ENCODE measurements at regions not wholly inside any gene's neighbourhood (a gene's known extent, or its start where the extent isn't known, plus 50 kb on each side); places are given as distances from the start of the nearest gene placed in this dataset.

DNA sequence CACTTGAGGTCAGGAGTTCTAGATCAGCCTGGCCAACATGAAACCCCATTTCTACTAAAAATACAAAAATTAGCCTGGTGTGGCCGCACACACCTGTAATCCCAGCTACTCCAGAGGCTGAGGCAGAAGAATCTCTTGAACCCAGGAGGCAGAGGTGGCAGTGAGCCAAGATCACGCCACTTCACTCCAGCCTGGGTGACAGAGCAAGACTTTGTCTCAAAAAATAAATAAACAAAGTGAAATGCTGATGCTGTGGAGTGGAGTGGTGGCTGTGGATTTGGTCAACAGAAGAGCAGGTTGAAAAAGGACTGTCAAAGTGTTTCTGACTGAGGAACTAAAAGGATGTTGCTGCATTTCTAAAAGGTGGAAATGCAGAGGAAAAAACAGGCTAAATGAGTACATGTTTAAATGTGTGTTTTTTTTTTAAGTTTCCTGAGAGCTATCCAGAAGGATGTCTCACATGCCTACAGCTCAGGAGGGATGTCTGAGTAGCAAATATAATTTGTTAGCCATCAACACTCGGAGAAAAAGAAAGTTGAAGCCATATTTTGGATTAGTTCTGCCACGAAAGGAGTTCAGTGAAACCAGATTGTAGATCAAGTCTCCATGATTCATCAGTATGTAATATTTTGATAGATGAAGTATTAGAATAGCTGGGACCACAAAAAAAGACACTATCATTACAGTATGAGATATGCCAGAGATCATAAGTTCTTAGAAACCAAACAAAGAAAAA is 621.1 kb upstream of the ADGRB3 start:
- TF ChIP-seq, protein P1, sequence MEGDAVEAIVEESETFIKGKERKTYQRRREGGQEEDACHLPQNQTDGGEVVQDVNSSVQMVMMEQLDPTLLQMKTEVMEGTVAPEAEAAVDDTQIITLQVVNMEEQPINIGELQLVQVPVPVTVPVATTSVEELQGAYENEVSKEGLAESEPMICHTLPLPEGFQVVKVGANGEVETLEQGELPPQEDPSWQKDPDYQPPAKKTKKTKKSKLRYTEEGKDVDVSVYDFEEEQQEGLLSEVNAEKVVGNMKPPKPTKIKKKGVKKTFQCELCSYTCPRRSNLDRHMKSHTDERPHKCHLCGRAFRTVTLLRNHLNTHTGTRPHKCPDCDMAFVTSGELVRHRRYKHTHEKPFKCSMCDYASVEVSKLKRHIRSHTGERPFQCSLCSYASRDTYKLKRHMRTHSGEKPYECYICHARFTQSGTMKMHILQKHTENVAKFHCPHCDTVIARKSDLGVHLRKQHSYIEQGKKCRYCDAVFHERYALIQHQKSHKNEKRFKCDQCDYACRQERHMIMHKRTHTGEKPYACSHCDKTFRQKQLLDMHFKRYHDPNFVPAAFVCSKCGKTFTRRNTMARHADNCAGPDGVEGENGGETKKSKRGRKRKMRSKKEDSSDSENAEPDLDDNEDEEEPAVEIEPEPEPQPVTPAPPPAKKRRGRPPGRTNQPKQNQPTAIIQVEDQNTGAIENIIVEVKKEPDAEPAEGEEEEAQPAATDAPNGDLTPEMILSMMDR (conservative IDR thresholded peaks at IDR 0.05; ENCODE audit: control insufficient read depth, insufficient read depth, low read depth, low read length) = no peak
- H3K4me3 ChIP-seq (ENCODE audit: control insufficient read depth, low read depth, low read length) = no peak overlapping the region
- DNase-seq (ENCODE audit: low read depth) = peak; percentile 12

DNA sequence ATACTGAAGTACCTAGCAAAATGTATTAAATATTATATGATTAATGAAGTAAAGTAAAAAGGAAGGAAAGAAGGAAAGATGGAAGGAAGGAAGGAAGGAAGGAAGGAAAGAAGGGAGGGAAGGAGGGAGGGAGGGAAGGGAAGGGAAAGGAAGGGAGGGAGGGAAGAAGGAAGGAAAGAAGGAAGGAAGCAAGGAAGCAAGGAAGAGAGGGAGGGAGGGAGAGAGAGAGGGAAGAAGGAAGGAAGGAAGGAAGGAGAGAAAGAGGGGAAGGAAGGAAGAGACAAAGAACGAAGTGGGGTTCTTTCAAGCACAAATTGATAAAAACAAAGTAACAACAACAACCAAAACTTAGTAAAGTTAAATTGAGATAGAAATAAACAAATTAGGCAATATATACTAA is 622.3 kb upstream of the ADGRB3 start:
- TF ChIP-seq, protein P1 (conservative IDR thresholded peaks at IDR 0.05; ENCODE audit: control insufficient read depth, insufficient read depth, low read depth, low read length) = no peak
- no peak for DNase-seq (ENCODE audit: low read depth)
- H3K4me3 ChIP-seq (ENCODE audit: control insufficient read depth, low read depth, low read length) = no peak overlapping the region

DNA sequence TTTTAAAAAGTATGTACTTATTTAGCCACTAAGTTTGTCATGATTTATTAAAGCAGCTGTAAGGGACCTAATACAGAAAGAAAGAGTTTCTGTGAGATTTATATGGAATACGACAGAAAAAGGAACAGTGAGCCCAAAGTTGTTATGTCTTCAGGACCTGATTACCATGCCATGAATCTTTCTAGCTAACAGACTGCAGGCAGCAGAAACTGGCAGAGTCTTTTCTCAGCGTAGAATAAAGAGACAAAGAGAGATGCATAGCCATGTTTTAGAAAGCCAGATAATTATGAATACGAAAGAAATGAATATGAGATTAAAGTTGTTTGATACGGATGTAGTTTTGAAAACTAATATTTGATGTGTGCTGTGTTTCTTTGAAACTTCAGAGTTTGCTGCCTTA is 624.1 kb upstream of the ADGRB3 start:
- H3K4me3 ChIP-seq (ENCODE audit: control insufficient read depth, low read depth, low read length) = no peak overlapping the region
- DNase-seq (ENCODE audit: low read depth) = no peak
- TF ChIP-seq, protein P1 (conservative IDR thresholded peaks at IDR 0.05; ENCODE audit: control insufficient read depth, insufficient read depth, low read depth, low read length) = no peak

DNA sequence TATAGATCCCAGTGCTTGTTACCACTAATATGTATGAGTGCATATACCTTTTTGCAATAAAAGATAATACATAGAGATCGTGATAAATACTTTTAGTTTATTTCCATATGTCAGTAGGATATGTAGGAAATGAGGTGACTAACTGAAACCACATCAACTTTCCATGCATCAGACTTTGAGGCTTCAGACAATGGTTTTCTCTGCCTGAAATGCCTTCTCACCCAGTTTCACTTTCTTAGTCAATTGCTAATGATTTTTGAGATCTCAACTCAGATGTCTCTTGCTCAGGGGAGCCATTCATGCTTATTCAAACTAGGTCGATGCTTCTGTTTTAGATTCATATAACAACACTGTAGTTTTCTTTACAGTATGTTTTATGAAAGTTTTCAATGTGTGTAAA is 626.6 kb upstream of the ADGRB3 start:
- no peak overlapping the region for H3K4me3 ChIP-seq (ENCODE audit: control insufficient read depth, low read depth, low read length)
- TF ChIP-seq, protein P1 (conservative IDR thresholded peaks at IDR 0.05; ENCODE audit: control insufficient read depth, insufficient read depth, low read depth, low read length) = no peak
- DNase-seq (ENCODE audit: low read depth) = peak; percentile 15

DNA sequence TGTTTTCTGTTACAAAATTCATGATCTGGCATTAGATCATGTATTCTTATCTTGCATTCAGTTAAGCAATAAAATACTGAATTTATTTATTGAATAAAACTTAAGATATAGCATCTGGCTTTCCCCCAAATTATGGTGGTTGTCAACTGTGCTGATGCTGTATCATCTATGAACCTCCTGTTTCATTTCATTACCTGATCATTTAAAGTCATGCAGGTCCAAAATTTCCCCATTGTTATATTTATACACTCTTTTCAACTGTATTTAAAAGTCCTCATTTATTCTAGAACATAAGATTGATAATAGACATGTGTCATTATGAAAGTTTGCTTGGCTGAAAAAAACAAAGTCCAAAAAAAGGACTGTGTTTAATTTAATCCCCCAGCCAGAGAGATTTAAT is 627.4 kb upstream of the ADGRB3 start:
- H3K4me3 ChIP-seq (ENCODE audit: control insufficient read depth, low read depth, low read length) = no peak overlapping the region
- DNase-seq (ENCODE audit: low read depth) = no peak
- TF ChIP-seq, protein P1 (conservative IDR thresholded peaks at IDR 0.05; ENCODE audit: control insufficient read depth, insufficient read depth, low read depth, low read length) = no peak

DNA sequence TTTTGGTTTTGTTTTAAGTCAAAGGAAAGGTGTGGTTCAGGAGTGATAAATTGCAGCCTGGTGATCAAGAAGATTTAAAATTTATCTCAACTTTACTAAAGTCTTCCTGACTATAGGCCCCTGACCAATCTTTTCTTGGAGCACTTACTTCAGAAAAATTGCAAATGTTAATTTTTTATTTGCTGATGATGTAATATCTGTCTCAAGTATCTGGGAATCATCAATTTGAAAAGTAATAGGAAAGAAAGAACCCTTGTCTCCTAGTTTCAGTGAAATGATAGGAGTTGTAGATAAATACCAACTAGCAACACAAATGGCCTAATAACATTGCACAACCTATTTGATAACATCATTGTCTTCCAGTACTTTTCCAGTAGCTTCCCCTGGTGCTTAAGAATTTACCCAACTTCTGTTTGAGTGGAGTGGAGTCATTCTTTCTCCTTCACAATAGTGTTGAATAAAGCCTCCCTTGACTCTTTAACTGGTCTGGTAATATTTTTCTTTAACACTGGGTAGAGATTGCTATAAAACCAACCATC is 648.3 kb upstream of the ADGRB3 start:
- no peak for DNase-seq (ENCODE audit: low read depth)
- TF ChIP-seq, protein P1 (conservative IDR thresholded peaks at IDR 0.05; ENCODE audit: control insufficient read depth, insufficient read depth, low read depth, low read length) = no peak
- no peak overlapping the region for H3K4me3 ChIP-seq (ENCODE audit: control insufficient read depth, low read depth, low read length)
